ENCODE measurements at regions not wholly inside any gene's neighbourhood (a gene's known extent, or its start where the extent isn't known, plus 50 kb on each side); places are given as distances from the start of the nearest gene placed in this dataset.

Small RNA genes in the stretch of these regions (small RNA-seq; reads per million reads assigned to genes)
- gene AC027229.1 (0 reads per million in 2 experiments), gene RN7SL97P (0 to 0.12 reads per million in 2 experiments)
